ENCODE measurements at regions not wholly inside any gene's neighbourhood (a gene's known extent, or its start where the extent isn't known, plus 50 kb on each side); places are given as distances from the start of the nearest gene placed in this dataset.

DNA sequence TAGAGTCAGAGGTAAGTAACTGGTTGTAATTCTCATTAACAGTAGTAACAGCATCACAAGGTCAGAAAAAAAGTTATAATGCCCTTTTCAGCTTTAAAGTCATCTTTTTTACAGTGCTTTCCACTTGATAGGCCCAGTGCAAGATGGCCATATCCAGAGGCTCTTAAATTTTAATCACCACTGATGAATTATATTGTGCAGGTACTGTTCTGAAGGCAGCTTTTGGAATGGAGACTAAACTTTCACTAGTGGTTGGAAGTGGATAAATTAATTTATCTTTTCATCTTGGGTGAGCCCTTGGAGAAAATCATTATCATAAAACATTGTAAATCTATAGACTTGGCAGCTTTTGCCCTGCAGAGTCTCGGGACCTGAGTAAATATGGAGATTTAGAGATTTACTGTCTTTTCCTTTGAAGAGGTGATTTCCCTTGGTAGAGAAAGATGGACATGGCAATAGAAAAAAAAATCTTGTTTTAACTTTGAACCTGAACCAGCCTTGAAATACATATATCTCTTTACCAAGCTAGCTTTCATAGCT, 969.1 kb upstream of the NOVA1 start:
- TF ChIP-seq, protein P1, sequence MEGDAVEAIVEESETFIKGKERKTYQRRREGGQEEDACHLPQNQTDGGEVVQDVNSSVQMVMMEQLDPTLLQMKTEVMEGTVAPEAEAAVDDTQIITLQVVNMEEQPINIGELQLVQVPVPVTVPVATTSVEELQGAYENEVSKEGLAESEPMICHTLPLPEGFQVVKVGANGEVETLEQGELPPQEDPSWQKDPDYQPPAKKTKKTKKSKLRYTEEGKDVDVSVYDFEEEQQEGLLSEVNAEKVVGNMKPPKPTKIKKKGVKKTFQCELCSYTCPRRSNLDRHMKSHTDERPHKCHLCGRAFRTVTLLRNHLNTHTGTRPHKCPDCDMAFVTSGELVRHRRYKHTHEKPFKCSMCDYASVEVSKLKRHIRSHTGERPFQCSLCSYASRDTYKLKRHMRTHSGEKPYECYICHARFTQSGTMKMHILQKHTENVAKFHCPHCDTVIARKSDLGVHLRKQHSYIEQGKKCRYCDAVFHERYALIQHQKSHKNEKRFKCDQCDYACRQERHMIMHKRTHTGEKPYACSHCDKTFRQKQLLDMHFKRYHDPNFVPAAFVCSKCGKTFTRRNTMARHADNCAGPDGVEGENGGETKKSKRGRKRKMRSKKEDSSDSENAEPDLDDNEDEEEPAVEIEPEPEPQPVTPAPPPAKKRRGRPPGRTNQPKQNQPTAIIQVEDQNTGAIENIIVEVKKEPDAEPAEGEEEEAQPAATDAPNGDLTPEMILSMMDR (IDR thresholded peaks at IDR 0.05; ENCODE audit: borderline replicate concordance, extremely low read depth, low read length, poor library complexity, severe bottlenecking) = no peak
- no peak for TF ChIP-seq EZH2 (IDR thresholded peaks at IDR 0.05; ENCODE audit: borderline replicate concordance, low read depth, low read length, severe bottlenecking)
